Uterus (tissue), 2 donors: ENCODE measurements at regions not wholly inside any gene's neighbourhood (a gene's known extent, or its start where the extent isn't known, plus 50 kb on each side); places are given as distances from the start of the nearest gene placed in this dataset.

Source experiments
- CTCF ChIP-seq, 4 experiments: fragments of 200-600 bp in 2 of 4; fragments of 450-650 bp in 2 of 4; sonication (generic) in 2 of 4; IDR thresholded peaks; one replicate each; pipeline ENCODE4 v1.5.1; 2016 to 2019; ENCODE audit warnings: antibody characterized with exemption in 4 of 4, mild to moderate bottlenecking in 2 of 4, moderate library complexity in 1 of 4
- POLR2A ChIP-seq, 2 donors: fragments of 450-650 bp; IDR thresholded peaks; one replicate each; pipeline ENCODE4 v1.6.1; 2016; ENCODE audit warnings: antibody characterized with exemption in 2 of 2, mild to moderate bottlenecking in 1 of 2, moderate library complexity in 1 of 2

DNA sequence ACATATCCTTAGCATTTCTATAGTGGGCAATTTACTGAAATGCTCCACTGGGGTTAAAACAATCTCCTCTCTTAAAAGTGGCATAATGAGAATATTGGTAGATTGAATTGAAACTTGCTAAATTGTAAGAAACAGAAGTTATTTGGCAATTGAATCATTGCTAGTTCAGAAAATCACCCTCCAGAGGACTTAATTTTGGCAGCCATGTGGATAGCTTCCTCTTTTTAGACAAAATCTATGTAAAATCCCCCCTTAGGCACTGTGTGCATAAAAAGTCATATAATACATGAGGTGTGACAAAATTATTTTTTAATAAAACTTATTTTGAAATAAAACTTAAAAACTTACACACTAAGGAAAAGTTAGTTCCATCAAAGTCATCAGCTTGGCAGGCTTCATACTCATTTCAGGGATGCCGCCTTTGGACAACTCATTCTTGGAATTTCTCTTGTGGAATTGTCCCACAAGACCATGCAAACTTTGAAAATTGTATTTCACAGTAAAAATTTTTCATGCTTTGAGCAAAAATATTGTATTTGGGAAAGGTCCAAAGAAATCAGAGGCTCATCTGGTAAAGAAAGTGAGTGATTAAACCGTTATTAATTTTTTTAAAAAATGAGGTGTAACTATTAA is 473.0 kb downstream of the BCKDHB start:
- TF ChIP-seq CTCF (IDR thresholded peaks at IDR 0.05) (no peak), POLR2A (IDR thresholded peaks at IDR 0.05) (no peak)
